ENCODE measurements at regions not wholly inside any gene's neighbourhood (a gene's known extent, or its start where the extent isn't known, plus 50 kb on each side); places are given as distances from the start of the nearest gene placed in this dataset.
"Not testable (repeated sequence)": the region's sequence is repeated elsewhere in the genome, so short reads cannot be mapped to it uniquely, and the experiment has no call there.

DNA sequence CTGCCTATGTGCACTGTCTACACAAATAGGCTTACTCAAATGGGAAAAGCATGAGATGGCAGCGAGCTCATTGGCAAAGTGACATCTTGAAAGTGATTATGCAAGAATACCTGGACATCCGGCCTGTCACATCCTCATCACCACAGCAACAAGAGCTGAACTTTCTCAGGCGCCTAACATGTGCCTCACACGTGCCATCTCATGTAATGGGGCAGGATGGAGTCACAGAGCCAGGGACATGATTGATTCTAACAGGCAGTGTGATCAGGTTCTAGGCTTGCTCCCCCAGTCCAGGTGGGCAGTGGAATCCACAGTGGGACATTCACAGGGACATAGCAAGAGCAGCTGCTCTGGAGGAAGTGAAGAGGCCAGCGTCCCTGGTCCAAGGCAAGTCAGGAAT is 192.3 kb upstream of the SSTR4 start:
- intact Hi-C loops (cut with DNase I): no loop called here
- peaks cover 2% of the 10 kb centered on the region for H3K9me3 ChIP-seq (ENCODE audit: control insufficient read depth, low read length)
- H3K36me3 ChIP-seq (ENCODE audit: control insufficient read depth in 1 of 2, insufficient read depth in 2 of 2, low read length in 1 of 2): no peaks in the 10 kb centered on the region
- H3K4me1 ChIP-seq (ENCODE audit: control insufficient read depth in 1 of 2, insufficient read depth in 2 of 2, low read length in 2 of 2): no peaks in the 10 kb centered on the region
- no peak for DNase-seq
- no peak for ATAC-seq (ENCODE audit: low FRiP score)
- no peak overlapping the region for H3K4me3 ChIP-seq (ENCODE audit: low read length in 2 of 2)
- WGBS, 2 donors: 92% methylated on average over 5 of the region's 5 CpGs
- H3K27me3 ChIP-seq (ENCODE audit: control insufficient read depth in 1 of 2, insufficient read depth in 2 of 2, low read length in 1 of 2): no peaks in the 10 kb centered on the region
- H3K27ac ChIP-seq (ENCODE audit: low read depth in 1 of 2, low read length in 2 of 2): no peak overlapping the region

DNA sequence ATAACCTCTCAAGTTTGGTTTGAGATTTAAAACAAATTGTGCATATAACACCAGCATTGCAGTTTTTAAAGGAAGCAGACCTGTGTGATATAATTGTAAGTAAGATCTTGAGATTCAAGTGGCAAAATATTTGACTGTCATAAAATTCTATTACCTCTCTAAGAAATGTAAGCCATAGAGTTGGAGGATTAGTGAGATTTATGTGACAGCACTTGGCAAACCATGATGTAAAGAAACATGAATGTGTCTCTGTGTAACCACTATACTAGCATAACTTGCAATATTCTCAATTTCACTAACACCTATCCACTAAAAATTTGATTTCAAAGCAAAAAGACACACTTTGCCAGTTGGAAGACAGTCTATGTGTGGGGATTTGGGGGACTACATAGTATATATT is 190.2 kb upstream of the SSTR4 start:
- Histone ChIP-seq H3K27me3 (ENCODE audit: control insufficient read depth in 1 of 2, insufficient read depth in 2 of 2, low read length in 1 of 2) (no peaks in the 10 kb centered on the region), H3K4me3 (ENCODE audit: low read length in 2 of 2) (no peak overlapping the region), H3K4me1 (ENCODE audit: control insufficient read depth in 1 of 2, insufficient read depth in 2 of 2, low read length in 2 of 2) (no peaks in the 10 kb centered on the region), H3K36me3 (ENCODE audit: control insufficient read depth in 1 of 2, insufficient read depth in 2 of 2, low read length in 1 of 2) (no peaks in the 10 kb centered on the region), H3K9me3 (ENCODE audit: control insufficient read depth, low read length) (peaks cover 2% of the 10 kb centered on the region), H3K27ac (ENCODE audit: low read depth in 1 of 2, low read length in 2 of 2) (no peak overlapping the region)
- intact Hi-C loops (cut with DNase I): no loop called here
- ATAC-seq (ENCODE audit: low FRiP score): no peak
- DNase-seq: no peak

DNA sequence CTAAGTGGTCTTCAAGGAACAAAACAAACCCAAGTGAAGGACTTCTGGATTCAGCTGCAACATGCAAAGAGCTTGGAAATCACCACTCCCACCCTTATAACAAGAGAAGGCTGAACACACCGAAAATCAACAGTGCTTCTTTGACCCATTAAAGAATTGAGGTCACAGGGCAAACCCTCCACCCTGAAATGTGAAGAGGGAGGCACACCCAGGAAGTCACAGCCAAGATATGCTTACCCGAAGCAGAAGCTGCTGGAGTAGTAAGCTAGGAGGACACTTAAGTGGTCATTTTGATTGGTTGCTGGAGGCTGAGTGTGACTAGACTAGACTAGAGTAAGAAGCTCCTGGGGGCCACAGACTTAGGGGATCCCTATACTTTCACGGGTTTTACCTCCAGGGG is 188.2 kb upstream of the SSTR4 start:
- no peak for ATAC-seq (ENCODE audit: low FRiP score)

DNA sequence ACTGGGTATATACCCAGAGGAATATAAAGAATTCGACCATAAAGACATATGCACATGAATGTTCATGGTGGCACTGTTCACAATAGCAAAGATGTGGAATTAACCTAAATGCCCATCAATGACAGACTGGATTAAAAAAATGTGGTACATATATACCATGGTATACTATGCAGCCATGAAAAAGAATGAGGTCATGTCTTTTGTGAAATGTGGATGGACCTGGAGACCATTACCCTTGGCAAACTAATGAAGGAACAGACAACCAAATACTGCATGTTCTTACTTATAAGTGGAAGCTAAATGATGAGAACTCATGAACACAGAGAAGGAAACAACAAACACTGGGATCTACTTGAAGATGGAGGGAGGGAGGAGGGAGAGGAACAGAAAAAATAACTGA is 186.7 kb upstream of the SSTR4 start:
- Histone ChIP-seq H3K27me3 (ENCODE audit: control insufficient read depth in 1 of 2, insufficient read depth in 2 of 2, low read length in 1 of 2) (no peaks in the 10 kb centered on the region), H3K4me3 (ENCODE audit: low read length in 2 of 2) (no peak overlapping the region), H3K27ac (ENCODE audit: low read depth in 1 of 2, low read length in 2 of 2) (no peak overlapping the region), H3K36me3 (ENCODE audit: control insufficient read depth in 1 of 2, insufficient read depth in 2 of 2, low read length in 1 of 2) (no peaks in the 10 kb centered on the region), H3K9me3 (ENCODE audit: control insufficient read depth, low read length) (peaks cover 2% of the 10 kb centered on the region), H3K4me1 (ENCODE audit: control insufficient read depth in 1 of 2, insufficient read depth in 2 of 2, low read length in 2 of 2) (no peaks in the 10 kb centered on the region)
- intact Hi-C loops (cut with DNase I): no loop called here
- ATAC-seq (ENCODE audit: low FRiP score) (no peak), DNase-seq (no peak)
- WGBS, 2 donors: 82 to 90% methylated on average over 1 of the region's 1 CpG

More for the DNA sequence above, 188.2 kb upstream of the SSTR4 start:
- DNase-seq: no peak
- intact Hi-C loops (cut with DNase I): no loop called here
- no peak overlapping the region for H3K27ac ChIP-seq (ENCODE audit: low read depth in 1 of 2, low read length in 2 of 2)
- no peak overlapping the region for H3K4me3 ChIP-seq (ENCODE audit: low read length in 2 of 2)
- no peaks in the 10 kb centered on the region for H3K36me3 ChIP-seq (ENCODE audit: control insufficient read depth in 1 of 2, insufficient read depth in 2 of 2, low read length in 1 of 2)
- peaks cover 2% of the 10 kb centered on the region for H3K9me3 ChIP-seq (ENCODE audit: control insufficient read depth, low read length)
- H3K4me1 ChIP-seq (ENCODE audit: control insufficient read depth in 1 of 2, insufficient read depth in 2 of 2, low read length in 2 of 2): no peaks in the 10 kb centered on the region
- 71% methylated on average over 3 of the region's 3 CpGs for WGBS, 2 donors
- no peaks in the 10 kb centered on the region for H3K27me3 ChIP-seq (ENCODE audit: control insufficient read depth in 1 of 2, insufficient read depth in 2 of 2, low read length in 1 of 2)

DNA sequence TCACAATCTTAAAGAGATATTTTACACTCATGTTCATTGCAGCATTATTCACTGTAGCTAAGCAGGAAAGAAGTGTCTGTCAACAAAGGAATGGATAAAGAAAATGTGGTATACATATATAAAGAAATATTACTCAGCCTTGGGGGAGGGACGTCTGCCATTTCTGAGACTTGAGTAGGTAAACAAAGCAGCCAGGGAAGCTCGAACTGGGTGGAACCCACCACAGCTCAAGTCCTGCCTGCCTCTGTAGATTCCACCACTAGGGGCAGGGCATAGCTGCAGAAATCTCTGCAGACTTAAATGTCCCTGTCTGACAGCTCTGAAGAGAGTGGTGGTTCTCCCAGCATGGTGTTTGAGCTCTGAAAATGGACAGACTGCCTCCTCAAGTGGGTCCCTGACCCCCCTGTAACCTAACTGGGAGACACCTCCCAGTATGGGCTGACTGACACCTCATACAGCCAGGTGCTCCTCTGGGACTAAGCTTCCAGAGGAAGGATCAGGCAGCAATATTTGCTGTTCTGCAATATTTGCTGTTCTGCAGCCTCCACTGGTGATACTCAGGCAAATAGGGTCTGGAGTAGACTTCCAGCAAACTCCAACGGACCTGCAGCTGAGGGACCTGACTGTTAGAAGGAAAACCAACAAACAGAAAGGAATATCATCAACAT is 183.3 kb upstream of the SSTR4 start:
- intact Hi-C loops (cut with DNase I); H3K36me3 ChIP-seq (ENCODE audit: control insufficient read depth in 1 of 2, insufficient read depth in 2 of 2, low read length in 1 of 2); H3K4me3 ChIP-seq (ENCODE audit: low read length in 2 of 2); H3K27ac ChIP-seq (ENCODE audit: low read depth in 1 of 2, low read length in 2 of 2); H3K4me1 ChIP-seq (ENCODE audit: control insufficient read depth in 1 of 2, insufficient read depth in 2 of 2, low read length in 2 of 2); ATAC-seq (ENCODE audit: low FRiP score); H3K27me3 ChIP-seq (ENCODE audit: control insufficient read depth in 1 of 2, insufficient read depth in 2 of 2, low read length in 1 of 2); DNase-seq; H3K9me3 ChIP-seq (ENCODE audit: control insufficient read depth, low read length): not testable (repeated sequence)
- 13 to 15% methylated on average over 3 of the region's 3 CpGs for WGBS, 2 donors

DNA sequence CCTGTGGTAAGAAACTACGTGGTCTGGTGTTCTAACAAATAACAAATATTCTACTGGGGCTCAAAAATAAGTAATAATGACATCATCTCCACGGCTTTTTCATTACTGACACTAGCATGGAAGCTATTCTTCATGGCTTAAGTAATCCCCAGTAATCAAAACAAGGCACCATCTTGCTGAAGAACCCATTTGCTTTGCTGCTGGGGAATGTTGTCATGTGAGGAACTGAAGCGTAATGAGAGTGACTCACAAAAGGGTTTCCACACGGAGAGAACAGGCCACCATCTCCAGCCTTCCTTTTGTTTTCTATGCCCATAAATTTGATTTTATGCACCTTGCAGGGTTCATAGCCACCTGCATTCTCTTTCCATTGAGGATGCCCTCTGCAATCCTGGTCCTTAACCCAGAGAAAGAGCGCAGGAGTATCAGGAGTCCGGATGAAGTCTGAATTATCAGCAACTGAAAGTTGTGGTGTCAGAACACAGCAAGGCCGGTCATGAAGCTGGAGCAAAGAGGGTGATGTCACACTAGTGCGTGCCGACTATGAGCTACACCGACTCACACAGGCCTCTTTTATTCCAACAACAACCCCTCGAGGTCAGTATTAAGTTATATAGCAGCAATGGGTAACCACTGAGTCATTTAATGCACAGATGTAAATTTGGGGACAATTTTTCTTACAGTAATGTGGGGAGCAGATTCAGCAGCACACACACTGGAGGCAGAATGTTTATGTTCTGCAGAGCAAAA is 173.7 kb upstream of the SSTR4 start:
- no peak for ATAC-seq (ENCODE audit: low FRiP score)
- H3K27ac ChIP-seq (ENCODE audit: low read depth in 1 of 2, low read length in 2 of 2): no peak overlapping the region
- no peaks in the 10 kb centered on the region for H3K4me1 ChIP-seq (ENCODE audit: control insufficient read depth in 1 of 2, insufficient read depth in 2 of 2, low read length in 2 of 2)
- no peaks in the 10 kb centered on the region for H3K36me3 ChIP-seq (ENCODE audit: control insufficient read depth in 1 of 2, insufficient read depth in 2 of 2, low read length in 1 of 2)
- peaks cover 4% of the 10 kb centered on the region for H3K9me3 ChIP-seq (ENCODE audit: control insufficient read depth, low read length)
- no peak overlapping the region for H3K4me3 ChIP-seq (ENCODE audit: low read length in 2 of 2)
- intact Hi-C loops (cut with DNase I): no loop called here
- no peak for DNase-seq
- 72 to 76% methylated on average over 11 of the region's 11 CpGs for WGBS, 2 donors
- peaks cover 0 to 2% of the 10 kb centered on the region in 2 donors for H3K27me3 ChIP-seq (ENCODE audit: control insufficient read depth in 1 of 2, insufficient read depth in 2 of 2, low read length in 1 of 2)

DNA sequence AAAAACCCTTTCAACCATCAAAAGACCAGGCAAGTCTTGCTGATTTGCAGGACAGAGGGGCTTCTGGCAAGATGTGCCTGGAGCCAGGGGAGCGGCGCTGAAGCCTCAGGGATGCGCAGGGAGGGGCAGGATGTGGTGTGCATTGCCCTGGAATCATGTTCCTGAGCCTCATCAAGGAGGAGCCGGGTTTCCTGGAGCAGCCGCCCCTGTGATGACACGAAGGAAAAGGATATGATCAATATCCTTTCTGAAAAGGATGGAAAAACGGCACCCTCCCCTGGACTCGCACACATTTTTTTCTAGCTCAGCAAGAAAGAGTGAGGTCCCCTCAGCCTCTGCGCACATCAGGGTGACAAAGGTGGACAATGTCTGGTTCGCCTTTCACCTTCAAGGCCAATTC is 173.1 kb upstream of the SSTR4 start:
- ATAC-seq (ENCODE audit: low FRiP score): no peak
- 76 to 85% methylated on average over 10 of the region's 10 CpGs for WGBS, 2 donors
- no peak for DNase-seq
- intact Hi-C loops (cut with DNase I): no loop called here
- peaks cover 2 to 3% of the 10 kb centered on the region in 2 donors for H3K27me3 ChIP-seq (ENCODE audit: control insufficient read depth in 1 of 2, insufficient read depth in 2 of 2, low read length in 1 of 2)
- no peak overlapping the region for H3K4me3 ChIP-seq (ENCODE audit: low read length in 2 of 2)
- H3K9me3 ChIP-seq (ENCODE audit: control insufficient read depth, low read length): peaks cover 4% of the 10 kb centered on the region
- H3K27ac ChIP-seq (ENCODE audit: low read depth in 1 of 2, low read length in 2 of 2): no peak overlapping the region
- H3K36me3 ChIP-seq (ENCODE audit: control insufficient read depth in 1 of 2, insufficient read depth in 2 of 2, low read length in 1 of 2): no peaks in the 10 kb centered on the region
- H3K4me1 ChIP-seq (ENCODE audit: control insufficient read depth in 1 of 2, insufficient read depth in 2 of 2, low read length in 2 of 2): no peaks in the 10 kb centered on the region

DNA sequence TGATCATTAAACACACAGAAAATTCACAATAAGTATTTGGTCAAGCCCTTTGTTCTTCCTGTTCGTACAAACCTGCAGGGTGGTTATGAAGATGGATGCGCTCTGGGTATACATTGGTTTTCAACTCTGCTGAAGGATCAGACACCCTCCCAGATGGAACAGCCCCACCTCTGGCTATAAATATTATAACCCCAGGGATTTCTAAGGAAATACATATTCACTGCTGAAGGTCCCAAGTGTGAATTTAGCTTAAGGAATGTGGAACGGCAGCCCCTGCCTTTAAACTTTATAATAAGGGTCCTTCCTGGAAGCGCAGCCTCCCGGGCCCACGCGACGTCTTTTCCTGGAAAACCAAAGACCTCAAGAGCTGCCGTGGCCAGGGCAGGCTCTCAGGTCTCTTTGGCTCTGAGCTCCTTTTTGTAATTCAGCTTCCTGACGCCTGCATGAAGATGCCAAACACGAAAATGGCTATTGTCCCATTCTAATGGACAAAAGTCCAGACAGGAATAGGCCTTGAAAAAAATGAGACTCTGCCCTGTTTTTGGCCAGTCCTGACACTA is 172.4 kb upstream of the SSTR4 start:
- 60 to 65% methylated on average over 11 of the region's 11 CpGs for WGBS, 2 donors
- no peak overlapping the region for H3K27ac ChIP-seq (ENCODE audit: low read depth in 1 of 2, low read length in 2 of 2)
- peaks cover 2 to 3% of the 10 kb centered on the region in 2 donors for H3K27me3 ChIP-seq (ENCODE audit: control insufficient read depth in 1 of 2, insufficient read depth in 2 of 2, low read length in 1 of 2)
- intact Hi-C loops (cut with DNase I): no loop called here
- peaks cover 4% of the 10 kb centered on the region for H3K9me3 ChIP-seq (ENCODE audit: control insufficient read depth, low read length)
- no peak for ATAC-seq (ENCODE audit: low FRiP score)
- H3K4me1 ChIP-seq (ENCODE audit: control insufficient read depth in 1 of 2, insufficient read depth in 2 of 2, low read length in 2 of 2): no peaks in the 10 kb centered on the region
- H3K4me3 ChIP-seq (ENCODE audit: low read length in 2 of 2): no peak overlapping the region
- H3K36me3 ChIP-seq (ENCODE audit: control insufficient read depth in 1 of 2, insufficient read depth in 2 of 2, low read length in 1 of 2): no peaks in the 10 kb centered on the region
- no peak for DNase-seq

DNA sequence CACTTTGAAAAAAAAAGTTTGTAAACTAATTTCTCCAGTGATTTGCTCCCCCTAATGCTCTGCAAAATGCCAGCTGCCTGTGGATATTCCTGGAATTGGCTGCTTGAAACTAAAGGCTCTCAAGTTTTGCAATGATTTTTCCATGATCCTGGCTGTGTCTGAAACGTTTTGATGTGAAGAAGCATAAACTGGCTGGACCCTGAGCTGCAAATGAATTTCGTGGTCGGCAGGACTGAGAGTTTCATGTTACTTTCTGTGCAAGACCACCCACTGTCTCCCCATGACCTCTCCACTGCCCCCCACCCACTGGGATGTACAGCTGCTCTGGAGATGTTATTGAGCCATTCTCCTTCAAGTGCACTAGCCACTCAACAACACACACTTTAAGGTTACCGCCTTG is 171.3 kb upstream of the SSTR4 start:
- intact Hi-C loops (cut with DNase I): no loop called here
- DNase-seq (no peak), ATAC-seq (ENCODE audit: low FRiP score) (no peak)
- 15 to 29% methylated on average over 4 of the region's 4 CpGs for WGBS, 2 donors
- H3K9me3 ChIP-seq (ENCODE audit: control insufficient read depth, low read length): peaks cover 1% of the 10 kb centered on the region
- no peaks in the 10 kb centered on the region for H3K4me1 ChIP-seq (ENCODE audit: control insufficient read depth in 1 of 2, insufficient read depth in 2 of 2, low read length in 2 of 2)
- H3K4me3 ChIP-seq (ENCODE audit: low read length in 2 of 2): no peak overlapping the region
- H3K36me3 ChIP-seq (ENCODE audit: control insufficient read depth in 1 of 2, insufficient read depth in 2 of 2, low read length in 1 of 2): no peaks in the 10 kb centered on the region
- no peak overlapping the region for H3K27ac ChIP-seq (ENCODE audit: low read depth in 1 of 2, low read length in 2 of 2)
- H3K27me3 ChIP-seq (ENCODE audit: control insufficient read depth in 1 of 2, insufficient read depth in 2 of 2, low read length in 1 of 2): peaks cover 2 to 3% of the 10 kb centered on the region in 2 donors
